Peyer's patch (tissue), 4 donors: ENCODE measurements at regions not wholly inside any gene's neighbourhood (a gene's known extent, or its start where the extent isn't known, plus 50 kb on each side); places are given as distances from the start of the nearest gene placed in this dataset.

ENCODE experiments used
- POLR2A ChIP-seq, 2 donors: fragments of 450-650 bp; IDR thresholded peaks; one replicate each; pipeline ENCODE4 v1.5.1; 2017; ENCODE audit warnings: antibody characterized with exemption in 2 of 2, mild to moderate bottlenecking in 2 of 2, moderate library complexity in 2 of 2
- TF ChIP-seq, protein P1 (sequence below), 6 experiments: fragments of 450-650 bp in 4 of 6; fragments of 200-600 bp in 2 of 6; sonication (generic) in 1 of 6; IDR thresholded peaks; one replicate each; pipeline ENCODE4 v1.5.1; 2017 to 2019; ENCODE audit warnings: antibody characterized with exemption in 6 of 6, mild to moderate bottlenecking in 3 of 6, moderate library complexity in 1 of 6

GRCh38 chr6:74283532-74283931 is 587.5 kb downstream of the CD109 start:
- TF ChIP-seq, protein P1, sequence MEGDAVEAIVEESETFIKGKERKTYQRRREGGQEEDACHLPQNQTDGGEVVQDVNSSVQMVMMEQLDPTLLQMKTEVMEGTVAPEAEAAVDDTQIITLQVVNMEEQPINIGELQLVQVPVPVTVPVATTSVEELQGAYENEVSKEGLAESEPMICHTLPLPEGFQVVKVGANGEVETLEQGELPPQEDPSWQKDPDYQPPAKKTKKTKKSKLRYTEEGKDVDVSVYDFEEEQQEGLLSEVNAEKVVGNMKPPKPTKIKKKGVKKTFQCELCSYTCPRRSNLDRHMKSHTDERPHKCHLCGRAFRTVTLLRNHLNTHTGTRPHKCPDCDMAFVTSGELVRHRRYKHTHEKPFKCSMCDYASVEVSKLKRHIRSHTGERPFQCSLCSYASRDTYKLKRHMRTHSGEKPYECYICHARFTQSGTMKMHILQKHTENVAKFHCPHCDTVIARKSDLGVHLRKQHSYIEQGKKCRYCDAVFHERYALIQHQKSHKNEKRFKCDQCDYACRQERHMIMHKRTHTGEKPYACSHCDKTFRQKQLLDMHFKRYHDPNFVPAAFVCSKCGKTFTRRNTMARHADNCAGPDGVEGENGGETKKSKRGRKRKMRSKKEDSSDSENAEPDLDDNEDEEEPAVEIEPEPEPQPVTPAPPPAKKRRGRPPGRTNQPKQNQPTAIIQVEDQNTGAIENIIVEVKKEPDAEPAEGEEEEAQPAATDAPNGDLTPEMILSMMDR (IDR thresholded peaks at IDR 0.05) = no peak
- no peak for TF ChIP-seq POLR2A (IDR thresholded peaks at IDR 0.05)
